ENCODE measurements at regions not wholly inside any gene's neighbourhood (a gene's known extent, or its start where the extent isn't known, plus 50 kb on each side); places are given as distances from the start of the nearest gene placed in this dataset.

- no peaks in the 10 kb centered on the region for H3K27me3 ChIP-seq (ENCODE audit: low read depth)
- in situ Hi-C loops (cut with MboI; ENCODE audit: low sequenced_read_pairs): no loop called here
Measured at GRCh38 chr9:134233022-134233421, 68.7 kb upstream of the RNU6ATAC start.

DNA sequence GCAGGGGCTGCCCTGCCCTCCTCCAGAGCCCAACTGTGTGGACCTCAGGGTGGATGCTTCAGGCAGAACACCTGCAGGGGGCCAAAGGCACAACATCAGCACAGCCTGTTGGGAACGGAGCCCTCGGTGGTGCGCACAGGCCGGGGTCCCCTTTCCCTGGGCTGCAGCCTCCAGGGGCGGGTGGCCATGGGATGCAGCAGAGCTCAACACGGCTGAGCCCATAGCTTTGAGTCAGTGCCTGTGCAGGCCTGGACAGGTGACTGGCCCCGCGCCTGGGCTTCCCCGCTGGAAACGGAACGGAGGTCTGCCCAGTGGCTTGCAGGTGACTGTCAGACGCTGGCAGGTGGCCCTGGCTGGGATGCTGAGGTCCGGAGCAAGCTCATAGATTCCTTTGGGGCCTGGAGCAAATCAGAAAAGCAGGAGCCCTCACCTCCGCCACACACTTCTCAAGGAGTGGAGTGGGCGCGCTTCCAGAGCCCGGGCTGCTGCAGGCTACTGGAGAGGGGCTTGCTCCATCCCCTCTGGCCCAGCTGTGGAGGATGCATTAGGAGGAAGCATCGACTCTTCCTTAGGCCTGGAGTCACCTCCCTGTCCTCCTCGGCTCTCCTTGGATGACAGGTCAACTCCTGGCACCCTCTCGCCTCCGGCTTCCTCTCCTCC is 69.8 kb upstream of the RNU6ATAC start:
- H3K27me3 ChIP-seq (ENCODE audit: low read depth): no peaks in the 10 kb centered on the region
- H3K9me3 ChIP-seq: no peaks in the 10 kb centered on the region
- no peaks in the 10 kb centered on the region for H3K4me1 ChIP-seq
- no peak for DNase-seq (ENCODE audit: low spot score in 2 of 2)
- H3K4me3 ChIP-seq: no peak overlapping the region
- in situ Hi-C loops (cut with MboI; ENCODE audit: low sequenced_read_pairs): no loop called here
- H3K36me3 ChIP-seq (replicated peaks): no peaks in the 10 kb centered on the region

More at GRCh38 chr9:134233022-134233421, 68.7 kb upstream of the RNU6ATAC start:
- H3K9me3 ChIP-seq: no peaks in the 10 kb centered on the region
- no peaks in the 10 kb centered on the region for H3K36me3 ChIP-seq (replicated peaks)
- H3K4me3 ChIP-seq: no peak overlapping the region
- no peaks in the 10 kb centered on the region for H3K4me1 ChIP-seq
- no peak for DNase-seq (ENCODE audit: low spot score in 2 of 2)

- DNase-seq (ENCODE audit: low spot score in 2 of 2): no peak
- in situ Hi-C loops (cut with MboI; ENCODE audit: low sequenced_read_pairs): no loop called here
Measured at GRCh38 chr9:134234687-134235359, 70.5 kb upstream of the RNU6ATAC start.

GRCh38 chr9:134235366-134235765 is 71.0 kb upstream of the RNU6ATAC start:
- Histone ChIP-seq H3K4me1 (no peaks in the 10 kb centered on the region), H3K36me3 (replicated peaks) (no peaks in the 10 kb centered on the region), H3K9me3 (no peaks in the 10 kb centered on the region), H3K27me3 (ENCODE audit: low read depth) (peaks cover under 1% of the 10 kb centered on the region; the same call in 1 of the 2 replicates), H3K4me3 (no peak overlapping the region)
- in situ Hi-C loops (cut with MboI; ENCODE audit: low sequenced_read_pairs): no loop called here
- DNase-seq (ENCODE audit: low spot score in 2 of 2): no peak

More at GRCh38 chr9:134234687-134235359, 70.5 kb upstream of the RNU6ATAC start:
- Histone ChIP-seq H3K4me1 (no peaks in the 10 kb centered on the region), H3K27me3 (ENCODE audit: low read depth) (no peaks in the 10 kb centered on the region), H3K4me3 (no peak overlapping the region), H3K9me3 (no peaks in the 10 kb centered on the region), H3K36me3 (replicated peaks) (no peaks in the 10 kb centered on the region)

DNA sequence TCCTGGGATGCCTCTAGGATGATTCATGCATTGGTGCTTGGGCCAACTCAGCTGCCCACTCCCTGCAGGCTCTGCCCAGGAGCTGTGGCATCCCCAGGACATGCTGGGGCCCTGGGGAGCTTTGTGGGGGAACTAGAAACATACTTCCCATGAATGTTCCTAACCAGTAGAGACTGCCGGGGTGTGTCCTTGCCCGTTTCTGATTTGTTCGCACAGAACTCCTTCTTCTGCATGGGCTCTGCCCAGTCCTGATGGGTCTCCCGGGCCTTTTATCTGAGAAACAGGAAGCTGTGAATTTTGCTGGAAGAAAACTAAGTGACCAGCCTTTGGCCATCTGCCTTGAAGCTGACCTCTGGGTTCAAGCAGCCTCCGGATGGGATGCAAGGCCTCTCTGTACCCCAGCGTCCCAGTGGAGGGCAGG is 71.6 kb upstream of the RNU6ATAC start:
- in situ Hi-C loops (cut with MboI; ENCODE audit: low sequenced_read_pairs): no loop called here
- DNase-seq (ENCODE audit: low spot score in 2 of 2): no peak
- Histone ChIP-seq H3K27me3 (ENCODE audit: low read depth) (peaks cover 4% of the 10 kb centered on the region; the same call in 1 of the 2 replicates), H3K4me1 (no peaks in the 10 kb centered on the region), H3K9me3 (no peaks in the 10 kb centered on the region), H3K36me3 (replicated peaks) (no peaks in the 10 kb centered on the region), H3K4me3 (no peak overlapping the region)

DNA sequence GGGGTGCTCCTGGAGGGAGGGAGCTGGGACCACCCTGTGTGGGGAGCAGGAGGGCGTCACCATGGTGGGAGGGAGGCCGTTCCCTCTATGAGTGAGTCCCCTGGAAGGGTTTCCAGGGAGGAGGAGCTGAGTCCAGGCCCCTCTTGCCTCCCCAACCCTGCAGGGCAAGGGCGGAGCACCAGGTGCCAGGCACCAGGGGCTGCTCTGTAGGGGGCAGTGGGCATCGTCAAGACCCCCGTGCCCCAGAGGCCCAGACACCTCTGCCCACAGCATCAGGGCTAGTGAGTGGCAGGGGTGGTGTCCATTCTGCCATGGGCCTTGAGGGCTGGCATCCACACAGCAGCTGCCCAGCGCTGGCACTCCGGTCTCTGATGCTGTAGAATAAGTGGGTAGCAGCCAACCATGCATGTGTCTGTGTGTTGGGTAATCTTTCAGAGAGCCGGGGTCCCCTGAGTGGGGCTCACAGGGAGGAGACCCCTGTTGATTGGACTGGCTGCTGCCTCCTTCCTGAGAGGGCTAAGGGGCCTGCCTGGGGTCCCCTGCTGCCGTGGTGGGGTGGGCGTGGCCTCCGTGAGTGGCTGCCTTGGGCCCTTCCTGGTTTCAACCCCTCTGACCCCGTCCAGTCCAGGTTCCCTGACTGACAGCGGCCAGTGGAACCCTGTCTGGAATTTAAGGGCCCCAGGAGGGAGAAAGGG is 72.7 kb upstream of the RNU6ATAC start:
- no peak for DNase-seq (ENCODE audit: low spot score in 2 of 2)
- Histone ChIP-seq H3K4me3 (no peak overlapping the region), H3K27me3 (ENCODE audit: low read depth) (peaks cover 4% of the 10 kb centered on the region; the same call in 1 of the 2 replicates), H3K9me3 (no peaks in the 10 kb centered on the region), H3K36me3 (replicated peaks) (no peaks in the 10 kb centered on the region), H3K4me1 (no peaks in the 10 kb centered on the region)
- in situ Hi-C loops (cut with MboI; ENCODE audit: low sequenced_read_pairs): no loop called here

GRCh38 chr9:134237630-134238265 is 73.4 kb upstream of the RNU6ATAC start:
- Histone ChIP-seq H3K4me1 (no peaks in the 10 kb centered on the region), H3K9me3 (no peaks in the 10 kb centered on the region), H3K27me3 (ENCODE audit: low read depth) (peaks cover 4% of the 10 kb centered on the region; the same call in 1 of the 2 replicates), H3K36me3 (replicated peaks) (no peaks in the 10 kb centered on the region), H3K4me3 (no peak overlapping the region)
- in situ Hi-C loops (cut with MboI; ENCODE audit: low sequenced_read_pairs): no loop called here
- no peak for DNase-seq (ENCODE audit: low spot score in 2 of 2)

DNA sequence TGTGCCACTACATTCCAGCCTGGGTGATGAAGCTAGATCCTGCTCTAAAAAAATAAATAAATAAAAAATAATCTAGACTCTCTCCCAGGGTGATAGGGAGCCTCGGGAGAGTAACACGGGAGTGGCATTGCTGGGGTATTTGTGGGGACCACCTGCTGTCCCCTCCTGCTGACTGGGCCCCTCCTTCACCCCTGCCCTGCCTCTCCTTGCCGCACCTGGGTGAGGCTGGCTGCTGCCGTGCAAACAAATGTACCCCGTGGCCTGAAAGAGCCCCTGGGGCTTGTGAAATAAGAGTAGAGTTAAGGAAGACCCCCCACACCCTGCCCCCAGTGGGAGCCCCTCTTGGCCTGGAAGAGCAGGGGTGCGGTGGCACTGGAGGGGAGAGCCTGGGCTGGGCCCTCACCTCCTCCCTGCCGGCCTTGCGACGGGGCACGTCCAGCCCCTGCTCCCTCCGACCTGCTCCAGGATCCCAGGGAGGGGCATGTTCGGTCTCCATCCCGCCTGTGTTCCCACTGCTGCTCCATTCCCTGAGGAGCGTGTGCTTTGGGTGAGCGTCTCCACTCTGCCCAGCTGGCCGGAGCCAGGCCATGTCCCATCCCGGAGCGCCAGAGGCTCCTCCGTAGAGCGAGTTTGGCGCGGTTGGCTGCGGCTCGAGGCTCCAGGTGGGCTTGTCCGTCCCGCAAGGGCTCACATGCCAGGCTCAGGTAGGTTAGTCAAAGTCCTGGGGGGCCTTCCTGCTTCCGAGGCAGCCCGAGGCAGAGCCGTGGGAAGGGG is 75.0 kb upstream of the RNU6ATAC start:
- H3K4me3 ChIP-seq: no peak overlapping the region
- no peaks in the 10 kb centered on the region for H3K36me3 ChIP-seq (replicated peaks)
- no peaks in the 10 kb centered on the region for H3K9me3 ChIP-seq
- H3K4me1 ChIP-seq: no peaks in the 10 kb centered on the region
- in situ Hi-C loops (cut with MboI; ENCODE audit: low sequenced_read_pairs): no loop called here
- peaks cover 11% of the 10 kb centered on the region for H3K27me3 ChIP-seq (ENCODE audit: low read depth)
- DNase-seq (ENCODE audit: low spot score in 2 of 2): no peak

GRCh38 chr9:134239939-134240338 is 75.6 kb upstream of the RNU6ATAC start:
- H3K27me3 ChIP-seq (ENCODE audit: low read depth): peaks cover 12% of the 10 kb centered on the region
- H3K36me3 ChIP-seq (replicated peaks): no peaks in the 10 kb centered on the region
- in situ Hi-C loops (cut with MboI; ENCODE audit: low sequenced_read_pairs): no loop called here
- no peaks in the 10 kb centered on the region for H3K4me1 ChIP-seq
- no peaks in the 10 kb centered on the region for H3K9me3 ChIP-seq
- no peak overlapping the region for H3K4me3 ChIP-seq
- DNase-seq (ENCODE audit: low spot score in 2 of 2): no peak

- in situ Hi-C loops (cut with MboI; ENCODE audit: low sequenced_read_pairs): no loop called here
- Histone ChIP-seq H3K27me3 (ENCODE audit: low read depth) (peaks cover 12% of the 10 kb centered on the region), H3K4me1 (no peaks in the 10 kb centered on the region), H3K4me3 (no peak overlapping the region), H3K9me3 (no peaks in the 10 kb centered on the region), H3K36me3 (replicated peaks) (no peaks in the 10 kb centered on the region)
- no peak for DNase-seq (ENCODE audit: low spot score in 2 of 2)
Measured at GRCh38 chr9:134240361-134240760, 76.0 kb upstream of the RNU6ATAC start.

DNA sequence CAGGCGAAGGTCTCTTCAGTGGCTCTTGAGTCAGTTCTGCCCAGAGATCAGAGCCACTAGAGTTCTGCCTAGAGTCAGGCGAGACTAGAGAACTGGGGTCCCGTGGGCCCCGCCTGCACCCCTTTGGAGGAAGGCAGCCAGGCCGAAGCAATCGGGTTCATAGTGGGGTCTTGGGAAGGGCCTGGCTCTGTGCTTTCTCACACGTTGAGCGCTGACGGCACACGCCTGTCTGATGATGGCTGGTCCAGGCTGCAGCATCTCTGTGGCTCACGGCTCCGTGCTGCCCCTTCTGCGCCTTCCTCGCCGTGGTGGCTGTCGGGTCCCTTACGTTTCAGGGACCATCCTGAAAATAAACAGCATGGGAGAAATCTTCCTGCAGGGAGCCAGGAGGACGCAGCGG is 78.3 kb upstream of the RNU6ATAC start:
- in situ Hi-C loops (cut with MboI; ENCODE audit: low sequenced_read_pairs): no loop called here
- peaks cover 12% of the 10 kb centered on the region for H3K27me3 ChIP-seq (ENCODE audit: low read depth)
- no peaks in the 10 kb centered on the region for H3K9me3 ChIP-seq
- DNase-seq (ENCODE audit: low spot score in 2 of 2): no peak
- H3K4me1 ChIP-seq: no peaks in the 10 kb centered on the region
- no peak overlapping the region for H3K4me3 ChIP-seq
- H3K36me3 ChIP-seq (replicated peaks): no peaks in the 10 kb centered on the region

- Histone ChIP-seq H3K9me3 (no peaks in the 10 kb centered on the region), H3K4me1 (no peaks in the 10 kb centered on the region), H3K36me3 (replicated peaks) (no peaks in the 10 kb centered on the region), H3K27me3 (ENCODE audit: low read depth) (peaks cover 12% of the 10 kb centered on the region), H3K4me3 (no peak overlapping the region)
- no peak for DNase-seq (ENCODE audit: low spot score in 2 of 2)
- in situ Hi-C loops (cut with MboI; ENCODE audit: low sequenced_read_pairs): no loop called here
Measured at GRCh38 chr9:134243778-134244467, 79.6 kb upstream of the RNU6ATAC start.

DNA sequence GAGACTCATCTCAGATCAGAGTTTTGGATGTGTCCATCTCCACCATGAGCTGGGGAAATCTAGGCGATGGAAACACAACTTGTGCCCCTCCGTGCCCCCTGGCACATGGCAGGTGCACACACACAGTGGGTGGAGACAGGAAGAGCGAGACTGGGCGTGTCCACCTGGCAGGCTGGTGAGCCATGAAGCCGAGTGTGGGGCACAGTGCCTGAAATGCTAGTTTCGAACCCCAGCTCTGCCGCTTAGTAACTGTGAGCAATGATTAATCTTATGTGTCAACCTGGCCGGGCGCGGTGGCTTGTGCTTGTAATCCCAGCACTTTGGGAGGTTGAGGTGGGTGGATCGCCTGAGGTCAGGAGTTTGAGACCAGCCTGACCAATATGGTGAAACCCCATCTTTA is 80.8 kb upstream of the RNU6ATAC start:
- Histone ChIP-seq H3K4me3 (no peak overlapping the region), H3K27me3 (ENCODE audit: low read depth) (peaks cover 12% of the 10 kb centered on the region), H3K9me3 (no peaks in the 10 kb centered on the region), H3K4me1 (no peaks in the 10 kb centered on the region), H3K36me3 (replicated peaks) (no peaks in the 10 kb centered on the region)
- in situ Hi-C loops (cut with MboI; ENCODE audit: low sequenced_read_pairs): no loop called here
- DNase-seq (ENCODE audit: low spot score in 2 of 2): no peak
